Lower leg skin (tissue), 4 donors: ENCODE measurements at regions not wholly inside any gene's neighbourhood (a gene's known extent, or its start where the extent isn't known, plus 50 kb on each side); places are given as distances from the start of the nearest gene placed in this dataset.

ENCODE experiments used
- DNase-seq, 2 donors: peaks; one replicate each; pipeline ENCODE4 v3.0.0-alpha.2; 2019; ENCODE audit warnings: low spot score in 2 of 2
- H3K4me3 ChIP-seq: fragments of 200-600 bp; sonication (generic); 2 replicates; pipeline ENCODE4 v1.5.1; 2017; ENCODE audit warnings: mild to moderate bottlenecking, low read depth; ENCODE audit not compliant: poor library complexity, severe bottlenecking
- POLR2A ChIP-seq, 2 donors: fragments of 450-650 bp; IDR thresholded peaks; one replicate each; pipeline ENCODE4 v1.6.1; 2016 to 2017; ENCODE audit warnings: antibody characterized with exemption in 2 of 2, mild to moderate bottlenecking in 1 of 2, moderate library complexity in 1 of 2
- WGBS, 2 donors: methylation state at CpG; one replicate each; pipeline ENCODE4 v1.1.5; 2018; 5-methylcytosine and 5-hydroxymethylcytosine counted together
- intact Hi-C: fragments of 100-400 bp; cut with DNase I; formaldehyde crosslinking; loops from one replicate; pipeline ENCODE4 v1.15.0; 2023; ENCODE audit warnings: low total_unique reads
- TF ChIP-seq, protein P1 (sequence below), 3 donors: fragments of 450-650 bp; IDR thresholded peaks; one replicate each; pipeline ENCODE4 v1.5.1; 2016; ENCODE audit warnings: antibody characterized with exemption in 3 of 3, mild to moderate bottlenecking in 3 of 3, moderate library complexity in 2 of 3

DNA sequence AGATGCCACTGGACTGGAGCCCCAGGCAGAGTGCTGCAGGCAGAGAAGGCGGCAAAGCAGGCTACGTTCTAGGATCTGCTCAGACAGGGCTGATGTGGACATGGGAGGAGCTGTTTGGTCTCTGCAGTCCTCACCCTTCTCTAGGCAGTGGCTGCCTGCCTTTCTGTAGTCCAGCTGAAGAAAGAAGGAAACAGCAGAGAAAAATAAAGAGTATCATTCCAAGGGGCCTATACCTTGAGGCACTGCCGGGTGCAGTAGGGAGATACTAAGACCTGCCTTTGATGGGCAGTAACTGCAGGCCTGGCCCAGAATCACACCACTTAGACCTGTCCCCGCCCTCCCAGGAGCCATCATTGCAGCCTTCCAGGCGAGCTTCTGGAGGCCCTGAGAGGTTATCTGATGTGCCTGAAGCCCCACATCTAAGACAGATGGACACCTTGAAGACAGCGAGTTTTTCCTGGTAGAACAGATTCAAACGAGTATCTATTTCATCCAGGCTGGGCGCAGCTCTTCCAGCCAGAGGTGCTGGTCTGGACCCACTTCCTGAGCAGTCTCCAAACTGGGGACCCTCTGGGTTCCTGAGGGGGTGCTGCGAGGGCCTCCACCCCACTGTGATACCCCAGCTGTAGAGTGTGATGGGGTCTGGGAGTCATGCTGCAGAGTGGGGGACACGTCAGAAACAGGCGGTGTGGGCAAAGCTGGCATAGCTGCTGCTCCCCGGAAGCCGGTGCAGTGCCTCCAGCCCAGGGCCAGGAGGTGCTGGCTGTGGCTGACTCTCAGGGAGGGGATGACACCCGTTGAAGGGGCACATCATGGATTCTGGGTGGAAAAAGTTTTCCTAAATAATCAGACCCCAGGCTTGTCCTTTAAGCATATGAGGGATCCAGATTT lies 87.3 kb upstream of the OTOS start:
- intact Hi-C loops, result no loop called here
- WGBS, 2 donors, result 92% methylated on average over 14 of the region's 14 CpGs
- DNase-seq, result peak in 1 of 2 donors; percentile 66
- no peak overlapping the region for H3K4me3 ChIP-seq
- TF ChIP-seq POLR2A (IDR thresholded peaks at IDR 0.05), result no peak
- TF ChIP-seq, protein P1, sequence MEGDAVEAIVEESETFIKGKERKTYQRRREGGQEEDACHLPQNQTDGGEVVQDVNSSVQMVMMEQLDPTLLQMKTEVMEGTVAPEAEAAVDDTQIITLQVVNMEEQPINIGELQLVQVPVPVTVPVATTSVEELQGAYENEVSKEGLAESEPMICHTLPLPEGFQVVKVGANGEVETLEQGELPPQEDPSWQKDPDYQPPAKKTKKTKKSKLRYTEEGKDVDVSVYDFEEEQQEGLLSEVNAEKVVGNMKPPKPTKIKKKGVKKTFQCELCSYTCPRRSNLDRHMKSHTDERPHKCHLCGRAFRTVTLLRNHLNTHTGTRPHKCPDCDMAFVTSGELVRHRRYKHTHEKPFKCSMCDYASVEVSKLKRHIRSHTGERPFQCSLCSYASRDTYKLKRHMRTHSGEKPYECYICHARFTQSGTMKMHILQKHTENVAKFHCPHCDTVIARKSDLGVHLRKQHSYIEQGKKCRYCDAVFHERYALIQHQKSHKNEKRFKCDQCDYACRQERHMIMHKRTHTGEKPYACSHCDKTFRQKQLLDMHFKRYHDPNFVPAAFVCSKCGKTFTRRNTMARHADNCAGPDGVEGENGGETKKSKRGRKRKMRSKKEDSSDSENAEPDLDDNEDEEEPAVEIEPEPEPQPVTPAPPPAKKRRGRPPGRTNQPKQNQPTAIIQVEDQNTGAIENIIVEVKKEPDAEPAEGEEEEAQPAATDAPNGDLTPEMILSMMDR (IDR thresholded peaks at IDR 0.05), result no peak

DNA sequence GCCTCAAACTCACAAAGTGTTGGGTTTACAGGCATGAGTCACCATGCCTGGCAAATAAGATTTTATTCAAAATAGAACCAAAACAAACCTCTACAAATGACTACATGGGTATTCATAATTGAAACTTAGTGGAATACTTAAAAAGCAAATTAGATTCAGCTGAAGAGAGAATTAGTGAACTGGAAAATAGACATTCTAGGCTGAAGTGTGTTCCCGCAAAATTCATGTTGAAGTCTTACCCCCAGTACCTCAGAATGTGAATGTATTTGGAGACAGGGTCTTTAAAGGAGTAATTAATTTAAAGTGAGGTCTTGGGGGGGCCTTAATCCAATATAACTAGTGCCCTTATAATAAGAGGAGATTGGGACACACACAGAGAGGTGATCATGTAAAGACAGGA lies 88.5 kb upstream of the OTOS start:
- no peak for DNase-seq
- TF ChIP-seq POLR2A (IDR thresholded peaks at IDR 0.05), result no peak
- TF ChIP-seq, protein P1 (IDR thresholded peaks at IDR 0.05), result no peak
- H3K4me3 ChIP-seq, result no peak overlapping the region
- 93 to 96% methylated on average over 1 of the region's 1 CpG for WGBS, 2 donors
- intact Hi-C loops, result no loop called here

DNA sequence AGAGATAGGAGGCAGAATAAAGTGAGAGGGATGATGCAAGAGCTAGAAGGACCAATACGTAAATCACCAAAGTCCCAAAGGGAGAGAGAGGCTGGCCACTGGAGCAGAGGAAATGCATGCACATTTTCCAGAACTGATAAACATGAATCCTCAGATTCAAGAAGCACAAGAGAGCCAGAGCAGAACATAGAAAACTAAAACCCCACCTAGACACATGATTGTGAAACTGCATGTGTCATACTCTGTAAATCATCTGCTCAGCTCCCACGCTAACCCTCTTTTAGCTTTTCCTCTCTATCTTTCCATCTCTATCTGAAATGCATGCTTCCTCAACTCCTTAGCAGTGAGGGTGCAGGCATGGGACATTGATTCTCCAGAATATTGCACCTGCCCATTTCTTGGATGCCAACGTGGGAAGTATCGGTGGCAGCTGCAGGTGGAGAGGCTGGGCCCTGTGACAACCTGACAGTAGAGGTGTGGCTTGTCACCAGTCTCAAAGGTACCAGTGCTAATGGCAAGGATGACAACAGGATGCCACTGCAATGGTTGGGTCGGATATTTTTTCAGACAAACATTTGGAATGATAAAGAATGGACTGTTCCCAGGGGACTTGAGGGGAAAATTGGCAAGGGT lies 89.3 kb upstream of the OTOS start:
- DNase-seq, result peak in 1 of 2 donors; percentile 56
- intact Hi-C loops, result loop anchor here (5.0 kb wide), 1 partner anchor 208 kb away; the partner anchor contains the start of gene GPC1
- WGBS, 2 donors, result 66 to 74% methylated on average over 5 of the region's 5 CpGs
- no peak overlapping the region for H3K4me3 ChIP-seq
- no peak for TF ChIP-seq POLR2A (IDR thresholded peaks at IDR 0.05)
- TF ChIP-seq, protein P1 (IDR thresholded peaks at IDR 0.05), result no peak

DNA sequence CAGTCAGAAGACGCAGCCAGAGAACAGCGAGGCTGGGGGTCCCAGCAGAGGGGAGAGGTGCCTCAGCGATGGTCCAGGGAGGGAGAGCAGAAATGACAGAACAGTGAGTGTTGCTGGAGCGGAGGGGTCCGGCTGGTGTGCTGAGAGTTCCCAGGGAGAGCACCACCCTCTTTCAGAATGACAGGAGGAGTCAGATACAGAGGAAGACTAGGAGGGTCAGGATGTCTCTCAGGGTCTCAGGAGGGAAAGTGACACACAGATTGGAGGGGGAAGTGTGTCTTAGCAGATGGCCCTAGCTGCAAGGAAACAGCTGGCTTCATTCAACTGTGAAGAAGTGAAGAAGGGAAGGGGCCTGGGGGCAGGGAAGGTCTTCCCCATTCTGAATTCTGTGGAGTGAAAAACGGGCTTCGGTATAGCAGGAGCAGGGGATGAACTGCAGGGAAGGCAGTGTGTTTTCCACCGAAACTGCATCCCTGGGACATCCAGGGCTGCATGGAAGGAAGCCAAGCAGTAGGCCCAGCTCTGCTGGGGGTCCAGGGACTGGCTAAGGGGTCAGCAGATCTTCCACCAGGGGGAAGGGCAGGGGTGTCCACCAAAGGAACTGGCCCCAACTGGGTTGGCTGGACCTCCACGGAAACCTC lies 90.0 kb upstream of the OTOS start:
- H3K4me3 ChIP-seq, result no peak overlapping the region
- intact Hi-C loops, result loop anchor here (5.0 kb wide), 1 partner anchor 207 kb away; the partner anchor contains the start of gene GPC1
- peak in 1 of 2 donors; percentile 66 for DNase-seq
- 72% methylated on average over 9 of the region's 9 CpGs for WGBS, 2 donors
- no peak for TF ChIP-seq POLR2A (IDR thresholded peaks at IDR 0.05)
- TF ChIP-seq, protein P1 (IDR thresholded peaks at IDR 0.05), result no peak

DNA sequence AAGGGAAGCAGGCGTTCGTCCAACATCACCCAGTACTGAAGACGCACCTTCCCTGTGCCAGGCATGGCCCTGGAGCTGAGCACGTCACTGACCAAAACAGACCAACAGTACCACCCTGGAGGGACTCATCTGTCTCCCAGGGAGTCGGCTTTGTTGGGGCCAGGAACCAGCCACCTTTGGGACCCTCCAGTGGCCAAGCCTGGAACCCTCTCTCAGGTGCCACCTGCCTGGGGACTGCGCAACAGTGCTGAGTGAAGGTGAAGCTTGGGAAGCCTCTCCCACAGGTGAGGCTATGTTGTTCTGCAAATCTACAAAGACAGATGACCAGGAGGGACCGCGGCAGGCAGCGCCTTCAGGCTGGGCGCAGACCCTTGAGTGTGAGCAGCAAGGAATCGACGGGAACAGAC lies 91.4 kb upstream of the OTOS start:
- DNase-seq, result peak in 1 of 2 donors; percentile 79
- intact Hi-C loops, result loop anchor here (5.0 kb wide), 1 partner anchor 205 kb away; the partner anchor contains the start of gene GPC1
- H3K4me3 ChIP-seq, result no peak overlapping the region
- TF ChIP-seq, protein P1 (IDR thresholded peaks at IDR 0.05), result no peak
- no peak for TF ChIP-seq POLR2A (IDR thresholded peaks at IDR 0.05)
- 86 to 89% methylated on average over 12 of the region's 12 CpGs for WGBS, 2 donors
